HCT116 (cell line): ENCODE measurements at regions not wholly inside any gene's neighbourhood (a gene's known extent, or its start where the extent isn't known, plus 50 kb on each side); places are given as distances from the start of the nearest gene placed in this dataset.

Experiments
- ATAC-seq: fragments of 200-7000 bp; cut with Tn5 transposase; 2 replicates; pipeline ENCODE4 v1.9.1; 2020; ENCODE audit warnings: mild to moderate bottlenecking, moderate library complexity
- BruUV-seq: library from RNA; stranded (reverse); fragments of 400-500 nt; replicated peaks from 2 replicates; lab custom pipeline; 2021; lab: Mats Ljungman, UMichigan
- CTCF ChIA-PET: fragments of 300-600 bp; sonication (Branson Sonifier 250); formaldehyde crosslinking; loops from one replicate; lab custom pipeline; 2021; ENCODE audit warnings: antibody characterized with exemption; lab: Charles Lee
- POLR2A ChIA-PET: fragments of 300-600, 350-600 bp; sonication (Branson Sonifier 250); formaldehyde crosslinking; loops from one replicate; lab custom pipeline; 2021; ENCODE audit warnings: antibody characterized with exemption; lab: Charles Lee
- RAD21 ChIA-PET, 2 experiments: fragments of 300-600 bp; sonication (Branson Sonifier 250); formaldehyde crosslinking; loops; one replicate each; lab custom pipeline; 2023; ENCODE audit warnings: low total read pairs in 2 of 2; ENCODE audit not compliant: uncharacterized antibody in 2 of 2, unreplicated experiment in 2 of 2, low non-redundant PET in 1 of 2; lab: Charles Lee
- DNase-seq: peaks from one replicate; pipeline ENCODE4 v3.0.0-alpha.2; 2010; ENCODE audit warnings: low read depth, low spot score
- H2AFZ ChIP-seq: fragments of 200-600 bp; shearing (Covaris generic), sonication (generic); 2 replicates; pipeline ENCODE4 v1.6.1; 2017; ENCODE audit warnings: low read depth, mixed run types, mixed read lengths, antibody characterized with exemption, low read length; ENCODE audit not compliant: poor library complexity, severe bottlenecking
- H3K27ac ChIP-seq: 2 replicates; pipeline ENCODE4 v1.5.1; 2012; ENCODE audit warnings: low read depth, low read length
- H3K27me3 ChIP-seq: fragments of 200-600 bp; sonication (generic); 2 replicates; pipeline ENCODE4 v1.6.1; 2016; ENCODE audit warnings: mixed run types, low read length, mixed read lengths; ENCODE audit not compliant: insufficient read depth
- H3K36me3 ChIP-seq, 2 experiments: fragments of 200-500 bp in 1 of 2; fragments of 200-600 bp in 1 of 2; sonication (Bioruptor generic) in 1 of 2; sonication (generic) in 1 of 2; 2 replicates each; pipeline versions ENCODE4 v1.5.1 to v1.6.1; 2014 to 2016; ENCODE audit warnings: low read length in 2 of 2, inconsistent platforms in 1 of 2, mixed read lengths in 1 of 2, mixed run types in 1 of 2; ENCODE audit not compliant: insufficient read depth in 2 of 2, control insufficient read depth in 1 of 2
- H3K4me1 ChIP-seq, 2 experiments: fragments of 200-600 bp in 1 of 2; sonication (generic) in 1 of 2; 2 replicates each; pipeline versions ENCODE4 v1.5.1 to v1.6.1; 2012 to 2017; ENCODE audit warnings: low read length in 2 of 2, inconsistent platforms in 1 of 2, mild to moderate bottlenecking in 1 of 2, mixed read lengths in 1 of 2, mixed run types in 1 of 2, moderate library complexity in 1 of 2; ENCODE audit not compliant: insufficient read depth in 2 of 2, control insufficient read depth in 1 of 2
- H3K4me2 ChIP-seq: fragments of 200-600 bp; sonication (generic); 2 replicates; pipeline ENCODE4 v1.6.1; 2017; ENCODE audit warnings: mixed run types, low read length, mixed read lengths
- H3K4me3 ChIP-seq, 2 experiments: fragments of 200-600 bp in 1 of 2; sonication (generic) in 1 of 2; replicated peaks in 1 of 2; 2 replicates each; pipeline ENCODE4 v1.5.1; 2011 to 2016; ENCODE audit warnings: low read length in 2 of 2, control low read depth in 1 of 2, low read depth in 1 of 2, mild to moderate bottlenecking in 1 of 2, mixed read lengths in 1 of 2, mixed run types in 1 of 2
- H3K79me2 ChIP-seq: fragments of 200-600 bp; sonication (generic); 2 replicates; pipeline ENCODE4 v1.6.1; 2017; ENCODE audit warnings: mild to moderate bottlenecking, mixed run types, low read length, moderate library complexity, mixed read lengths; ENCODE audit not compliant: insufficient read depth
- H3K9ac ChIP-seq: fragments of 200-600 bp; sonication (generic); 2 replicates; pipeline ENCODE4 v1.6.1; 2016; ENCODE audit warnings: low read length, mixed read lengths
- H3K9me2 ChIP-seq: fragments of 200-600 bp; sonication (generic), shearing (Covaris generic); 2 replicates; pipeline ENCODE4 v1.6.1; 2017; ENCODE audit warnings: mixed run types, mild to moderate bottlenecking, moderate library complexity; ENCODE audit not compliant: insufficient read depth
- H3K9me3 ChIP-seq, 2 experiments: fragments of 200-500 bp in 1 of 2; fragments of 200-600 bp in 1 of 2; sonication (Bioruptor generic) in 1 of 2; sonication (generic) in 1 of 2; 2 replicates each; pipeline ENCODE4 v1.6.1; 2014 to 2017; ENCODE audit warnings: low read length in 2 of 2, mixed read lengths in 2 of 2, inconsistent platforms in 1 of 2, low read depth in 1 of 2, mild to moderate bottlenecking in 1 of 2, mixed run types in 1 of 2, moderate library complexity in 1 of 2; ENCODE audit not compliant: control insufficient read depth in 1 of 2, insufficient read depth in 1 of 2
- H4K20me1 ChIP-seq: fragments of 200-600 bp; sonication (generic), shearing (Covaris generic); 2 replicates; pipeline ENCODE4 v1.6.1; 2017; ENCODE audit warnings: mixed run types, mild to moderate bottlenecking, moderate library complexity; ENCODE audit not compliant: insufficient read depth
- CBX3 ChIP-seq: IDR thresholded peaks from 2 replicates; pipeline ENCODE4 v1.6.1; 2012; ENCODE audit warnings: low read depth
- CEBPB ChIP-seq: IDR thresholded peaks from 2 replicates; pipeline ENCODE4 v1.6.1; 2012; ENCODE audit warnings: low read depth
- EGR1 ChIP-seq: IDR thresholded peaks from 2 replicates; pipeline ENCODE4 v1.6.1; 2012; ENCODE audit warnings: low read depth
- EZH2 ChIP-seq: fragments of 200-600 bp; sonication (generic); IDR thresholded peaks from 2 replicates; pipeline ENCODE4 v1.6.1; 2017; ENCODE audit warnings: antibody characterized with exemption, mixed run types
- EZH2phosphoT487 ChIP-seq: fragments of 200-600 bp; IDR thresholded peaks from 2 replicates; pipeline ENCODE4 v1.6.1; 2018; ENCODE audit warnings: antibody characterized with exemption, borderline replicate concordance
- JUND ChIP-seq: IDR thresholded peaks from 2 replicates; pipeline ENCODE4 v1.6.1; 2012
- POLR2A ChIP-seq: IDR thresholded peaks from 2 replicates; pipeline ENCODE4 v1.7.0; 2011; ENCODE audit warnings: borderline replicate concordance; ENCODE audit not compliant: insufficient read depth, insufficient read length; ENCODE audit errors: extremely low read depth
- RAD21 ChIP-seq: IDR thresholded peaks from 2 replicates; pipeline ENCODE4 v1.6.1; 2012; ENCODE audit warnings: low read depth, mild to moderate bottlenecking
- SIN3A ChIP-seq: IDR thresholded peaks from 2 replicates; pipeline ENCODE4 v1.6.1; 2012; ENCODE audit warnings: low read depth
- SP1 ChIP-seq: IDR thresholded peaks from 2 replicates; pipeline ENCODE4 v1.6.1; 2012; ENCODE audit warnings: low read depth
- TCF7L2 ChIP-seq: IDR thresholded peaks from 2 replicates; pipeline ENCODE4 v1.7.0; 2011; ENCODE audit warnings: borderline replicate concordance, inconsistent platforms; ENCODE audit not compliant: insufficient read depth, insufficient read length; ENCODE audit errors: extremely low read depth
- YY1 ChIP-seq: IDR thresholded peaks from 2 replicates; pipeline ENCODE4 v1.6.1; 2011; ENCODE audit warnings: low read length, low read depth, moderate library complexity, mild to moderate bottlenecking; ENCODE audit not compliant: insufficient replicate concordance; ENCODE audit errors: extremely low read depth
- ZFX ChIP-seq: fragments of 450-650 bp; IDR thresholded peaks from 2 replicates; pipeline ENCODE4 v1.6.1; 2017
- intact Hi-C: fragments of 100-400 bp; cut with micrococcal nuclease; formaldehyde crosslinking; loops from 2 replicates; pipeline ENCODE4 v1.10.0; 2022
- TF ChIP-seq, protein P1 (sequence below): IDR thresholded peaks from 2 replicates; pipeline ENCODE4 v1.6.1; 2011; ENCODE audit warnings: mild to moderate bottlenecking, low read length, moderate library complexity; ENCODE audit not compliant: insufficient replicate concordance; ENCODE audit errors: extremely low read depth
- TF ChIP-seq, protein P2 (sequence below): IDR thresholded peaks from 2 replicates; pipeline ENCODE4 v1.6.1; 2012
- TF ChIP-seq, protein P3 (sequence below): IDR thresholded peaks from 2 replicates; pipeline ENCODE4 v1.6.1; 2012; ENCODE audit warnings: low read depth

- DNase-seq: no peak
- no peak overlapping the region for H2AFZ ChIP-seq
- BruUV-seq: no TSS peak
- no peak for TF ChIP-seq CEBPB
- TF ChIP-seq EZH2phosphoT487: no peak
- TF ChIP-seq, protein P1, sequence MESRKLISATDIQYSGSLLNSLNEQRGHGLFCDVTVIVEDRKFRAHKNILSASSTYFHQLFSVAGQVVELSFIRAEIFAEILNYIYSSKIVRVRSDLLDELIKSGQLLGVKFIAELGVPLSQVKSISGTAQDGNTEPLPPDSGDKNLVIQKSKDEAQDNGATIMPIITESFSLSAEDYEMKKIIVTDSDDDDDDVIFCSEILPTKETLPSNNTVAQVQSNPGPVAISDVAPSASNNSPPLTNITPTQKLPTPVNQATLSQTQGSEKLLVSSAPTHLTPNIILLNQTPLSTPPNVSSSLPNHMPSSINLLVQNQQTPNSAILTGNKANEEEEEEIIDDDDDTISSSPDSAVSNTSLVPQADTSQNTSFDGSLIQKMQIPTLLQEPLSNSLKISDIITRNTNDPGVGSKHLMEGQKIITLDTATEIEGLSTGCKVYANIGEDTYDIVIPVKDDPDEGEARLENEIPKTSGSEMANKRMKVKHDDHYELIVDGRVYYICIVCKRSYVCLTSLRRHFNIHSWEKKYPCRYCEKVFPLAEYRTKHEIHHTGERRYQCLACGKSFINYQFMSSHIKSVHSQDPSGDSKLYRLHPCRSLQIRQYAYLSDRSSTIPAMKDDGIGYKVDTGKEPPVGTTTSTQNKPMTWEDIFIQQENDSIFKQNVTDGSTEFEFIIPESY: no peak
- TF ChIP-seq SIN3A: no peak
- no peak for TF ChIP-seq RAD21
- TF ChIP-seq SP1: no peak
- TF ChIP-seq TCF7L2: no peak
- TF ChIP-seq, protein P2, sequence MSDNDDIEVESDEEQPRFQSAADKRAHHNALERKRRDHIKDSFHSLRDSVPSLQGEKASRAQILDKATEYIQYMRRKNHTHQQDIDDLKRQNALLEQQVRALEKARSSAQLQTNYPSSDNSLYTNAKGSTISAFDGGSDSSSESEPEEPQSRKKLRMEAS: no peak
- TF ChIP-seq, all 23 proteins: peak for 0
- H3K79me2 ChIP-seq: no peaks in the 10 kb centered on the region
- ChIA-PET CTCF (no interaction called here), POLR2A (no interaction called here), RAD21 (no interaction called here)
- no peaks in the 10 kb centered on the region for H3K27me3 ChIP-seq
- no peak for ATAC-seq
- no peak overlapping the region for H3K4me3 ChIP-seq
- no peaks in the 10 kb centered on the region; the same call in 1 of the 2 replicates for H3K9me2 ChIP-seq
- no peak overlapping the region for H3K9ac ChIP-seq
- no peaks in the 10 kb centered on the region for H3K36me3 ChIP-seq
- H3K4me1 ChIP-seq: no peaks in the 10 kb centered on the region
- H4K20me1 ChIP-seq: no peaks in the 10 kb centered on the region
- H3K9me3 ChIP-seq: no peaks in the 10 kb centered on the region
- no peak overlapping the region for H3K27ac ChIP-seq
- intact Hi-C loops: no loop called here
- H3K4me2 ChIP-seq: no peak overlapping the region
Observed at GRCh38 chr3:104916971-104917370, 449.7 kb upstream of the ALCAM start.

DNA sequence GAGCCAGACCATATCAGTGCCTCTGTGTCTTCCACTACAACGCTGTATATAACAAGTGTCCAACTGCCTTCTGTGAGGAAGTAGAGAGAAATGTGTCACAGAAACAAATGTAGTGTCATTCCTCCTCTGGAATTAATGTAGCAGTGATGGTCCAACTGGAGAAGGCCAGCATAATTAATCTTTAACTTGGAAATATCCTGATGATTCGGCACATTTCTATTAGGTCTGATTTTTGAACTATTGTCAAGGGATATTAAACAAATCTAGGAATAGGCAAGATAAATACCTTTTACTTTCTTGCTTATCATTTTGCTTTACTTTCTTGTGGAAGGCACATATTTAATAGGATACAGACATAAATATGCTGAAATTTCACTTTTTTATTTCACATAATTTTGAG, 446.2 kb upstream of the ALCAM start:
- ATAC-seq (no peak), DNase-seq (no peak)
- Histone ChIP-seq H3K36me3 (no peaks in the 10 kb centered on the region), H3K4me1 (no peaks in the 10 kb centered on the region), H3K9me3 (no peaks in the 10 kb centered on the region), H3K27me3 (no peaks in the 10 kb centered on the region), H2AFZ (no peak overlapping the region), H3K9me2 (no peaks in the 10 kb centered on the region), H3K79me2 (no peaks in the 10 kb centered on the region), H3K27ac (no peak overlapping the region), H3K4me3 (no peak overlapping the region), H4K20me1 (no peaks in the 10 kb centered on the region), H3K9ac (no peak overlapping the region), H3K4me2 (no peak overlapping the region)
- intact Hi-C loops: no loop called here
- TF ChIP-seq, protein P3, sequence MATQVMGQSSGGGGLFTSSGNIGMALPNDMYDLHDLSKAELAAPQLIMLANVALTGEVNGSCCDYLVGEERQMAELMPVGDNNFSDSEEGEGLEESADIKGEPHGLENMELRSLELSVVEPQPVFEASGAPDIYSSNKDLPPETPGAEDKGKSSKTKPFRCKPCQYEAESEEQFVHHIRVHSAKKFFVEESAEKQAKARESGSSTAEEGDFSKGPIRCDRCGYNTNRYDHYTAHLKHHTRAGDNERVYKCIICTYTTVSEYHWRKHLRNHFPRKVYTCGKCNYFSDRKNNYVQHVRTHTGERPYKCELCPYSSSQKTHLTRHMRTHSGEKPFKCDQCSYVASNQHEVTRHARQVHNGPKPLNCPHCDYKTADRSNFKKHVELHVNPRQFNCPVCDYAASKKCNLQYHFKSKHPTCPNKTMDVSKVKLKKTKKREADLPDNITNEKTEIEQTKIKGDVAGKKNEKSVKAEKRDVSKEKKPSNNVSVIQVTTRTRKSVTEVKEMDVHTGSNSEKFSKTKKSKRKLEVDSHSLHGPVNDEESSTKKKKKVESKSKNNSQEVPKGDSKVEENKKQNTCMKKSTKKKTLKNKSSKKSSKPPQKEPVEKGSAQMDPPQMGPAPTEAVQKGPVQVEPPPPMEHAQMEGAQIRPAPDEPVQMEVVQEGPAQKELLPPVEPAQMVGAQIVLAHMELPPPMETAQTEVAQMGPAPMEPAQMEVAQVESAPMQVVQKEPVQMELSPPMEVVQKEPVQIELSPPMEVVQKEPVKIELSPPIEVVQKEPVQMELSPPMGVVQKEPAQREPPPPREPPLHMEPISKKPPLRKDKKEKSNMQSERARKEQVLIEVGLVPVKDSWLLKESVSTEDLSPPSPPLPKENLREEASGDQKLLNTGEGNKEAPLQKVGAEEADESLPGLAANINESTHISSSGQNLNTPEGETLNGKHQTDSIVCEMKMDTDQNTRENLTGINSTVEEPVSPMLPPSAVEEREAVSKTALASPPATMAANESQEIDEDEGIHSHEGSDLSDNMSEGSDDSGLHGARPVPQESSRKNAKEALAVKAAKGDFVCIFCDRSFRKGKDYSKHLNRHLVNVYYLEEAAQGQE: no peak
- TF ChIP-seq TCF7L2 (no peak), ZFX (no peak), CEBPB (no peak), EZH2 (no peak), SIN3A (no peak), EGR1 (no peak), YY1 (no peak), EZH2phosphoT487 (no peak), POLR2A (no peak), CBX3 (no peak), JUND (no peak)
- RAD21 ChIA-PET: no interaction called here
- no TSS peak for BruUV-seq
- CTCF ChIA-PET: no interaction called here
- POLR2A ChIA-PET: no interaction called here
